ENCODE measurements at regions not wholly inside any gene's neighbourhood (a gene's known extent, or its start where the extent isn't known, plus 50 kb on each side); places are given as distances from the start of the nearest gene placed in this dataset.

GRCh38 chr7:17687361-17687760 is 252.9 kb downstream of the SNX13 start:
- TF ChIP-seq CTCF (IDR thresholded peaks at IDR 0.05): no peak
- TF ChIP-seq POLR2A (IDR thresholded peaks at IDR 0.05): no peak

Data from vagina (tissue), 2 donors.